Neural progenitor cell (in vitro differentiated cells): ENCODE measurements at regions not wholly inside any gene's neighbourhood (a gene's known extent, or its start where the extent isn't known, plus 50 kb on each side); places are given as distances from the start of the nearest gene placed in this dataset.

Experiments used
- CTCF ChIP-seq: fragments of 200-600 bp; sonication (generic); IDR thresholded peaks from 2 replicates; pipeline ENCODE4 v1.5.1; 2017; ENCODE audit warnings: antibody characterized with exemption, mild to moderate bottlenecking
- EZH2 ChIP-seq: fragments of 200-600 bp; sonication (generic); IDR thresholded peaks from 2 replicates; pipeline ENCODE4 v1.6.1; 2017; ENCODE audit warnings: antibody characterized with exemption, mild to moderate bottlenecking, moderate library complexity

GRCh38 chr13:37303606-37304005 lies 198.1 kb upstream of the CSNK1A1L start:
- no peak for TF ChIP-seq CTCF
- no peak for TF ChIP-seq EZH2
